ENCODE measurements at regions not wholly inside any gene's neighbourhood (a gene's known extent, or its start where the extent isn't known, plus 50 kb on each side); places are given as distances from the start of the nearest gene placed in this dataset.

DNA sequence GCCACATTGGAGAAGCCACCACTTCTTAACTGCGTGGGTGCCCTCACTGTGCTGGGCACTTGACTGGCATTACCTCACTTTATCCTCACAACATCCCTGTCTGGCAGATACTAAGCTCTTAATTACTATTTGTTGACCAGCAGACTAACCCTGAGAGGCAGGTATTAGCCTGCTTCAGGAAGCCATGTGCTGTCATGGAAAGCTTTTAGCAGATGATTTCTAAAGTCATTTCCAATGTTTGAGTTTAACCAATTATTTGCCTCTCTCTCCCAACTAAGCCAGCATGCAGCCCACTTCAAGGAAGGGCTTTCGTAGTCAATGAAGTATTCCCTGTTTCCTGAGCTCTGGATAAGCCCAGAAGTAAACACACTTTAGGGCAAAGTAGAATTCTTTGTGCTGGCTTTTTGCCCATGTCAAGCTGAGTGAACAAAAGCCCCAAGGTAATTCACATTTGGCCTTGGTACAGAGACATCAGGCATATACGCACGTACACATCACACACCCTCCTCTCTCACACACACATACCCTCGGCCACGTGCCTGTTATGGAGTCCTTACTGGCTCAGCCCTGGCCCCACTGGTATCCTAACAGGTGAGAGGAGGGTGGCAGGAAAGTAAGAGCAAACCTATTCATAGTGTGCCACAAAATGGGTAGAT lies 108.6 kb downstream of the C1D start:
- Histone ChIP-seq H3K4me3 (ENCODE audit: low read length) (no peak overlapping the region), H4K20me1 (ENCODE audit: insufficient read depth) (no peaks in the 10 kb centered on the region), H3F3A (ENCODE audit: insufficient read depth, low read length, poor library complexity, severe bottlenecking) (no peaks in the 10 kb centered on the region), H3K79me2 (replicated peaks; ENCODE audit: insufficient read depth, low read length) (no peaks in the 10 kb centered on the region), H3K9me3 (ENCODE audit: low read length) (no peaks in the 10 kb centered on the region), H3K27ac (ENCODE audit: low read length) (no peak overlapping the region), H3K9me2 (ENCODE audit: insufficient read depth, low read length) (no peaks in the 10 kb centered on the region), H3K4me2 (ENCODE audit: low read length) (no peak overlapping the region), H2AFZ (ENCODE audit: low read depth, low read length) (no peak overlapping the region), H3K9ac (ENCODE audit: low read length) (no peak overlapping the region), H3K27me3 (ENCODE audit: insufficient read depth, low read depth, low read length) (no peaks in the 10 kb centered on the region), H3K36me3 (ENCODE audit: insufficient read depth, low read length) (no peaks in the 10 kb centered on the region)
- TF ChIP-seq SMC3 (conservative IDR thresholded peaks at IDR 0.05; ENCODE audit: poor library complexity) (no peak), EZH2 (IDR thresholded peaks at IDR 0.05; ENCODE audit: borderline replicate concordance, insufficient read depth, low read length, poor library complexity, severe bottlenecking) (no peak), MXI1 (conservative IDR thresholded peaks at IDR 0.05; ENCODE audit: poor library complexity, severe bottlenecking) (no peak), CTCF (IDR thresholded peaks at IDR 0.05; ENCODE audit: poor library complexity, severe bottlenecking) (no peak), EP300 (conservative IDR thresholded peaks at IDR 0.05; ENCODE audit: poor library complexity, severe bottlenecking) (no peak), REST (IDR thresholded peaks at IDR 0.05; ENCODE audit: borderline replicate concordance) (no peak), RAD21 (conservative IDR thresholded peaks at IDR 0.05) (no peak), TAF1 (IDR thresholded peaks at IDR 0.05; ENCODE audit: low read depth) (no peak), POLR2AphosphoS5 (IDR thresholded peaks at IDR 0.05) (no peak)

GRCh38 chr2:67955748-67956603 lies 106.8 kb downstream of the C1D start:
- Histone ChIP-seq H4K20me1 (ENCODE audit: insufficient read depth) (no peaks in the 10 kb centered on the region), H3K9me2 (ENCODE audit: insufficient read depth, low read length) (no peaks in the 10 kb centered on the region), H3K79me2 (replicated peaks; ENCODE audit: insufficient read depth, low read length) (no peaks in the 10 kb centered on the region), H3K9me3 (ENCODE audit: low read length) (no peaks in the 10 kb centered on the region), H3K4me2 (ENCODE audit: low read length) (no peak overlapping the region), H3K36me3 (ENCODE audit: insufficient read depth, low read length) (no peaks in the 10 kb centered on the region), H2AFZ (ENCODE audit: low read depth, low read length) (no peak overlapping the region), H3K9ac (ENCODE audit: low read length) (no peak overlapping the region), H3K27ac (ENCODE audit: low read length) (no peak overlapping the region), H3K4me3 (ENCODE audit: low read length) (no peak overlapping the region), H3F3A (ENCODE audit: insufficient read depth, low read length, poor library complexity, severe bottlenecking) (no peaks in the 10 kb centered on the region), H3K27me3 (ENCODE audit: insufficient read depth, low read depth, low read length) (no peaks in the 10 kb centered on the region)
- TF ChIP-seq MXI1 (conservative IDR thresholded peaks at IDR 0.05; ENCODE audit: poor library complexity, severe bottlenecking) (no peak), POLR2AphosphoS5 (IDR thresholded peaks at IDR 0.05) (no peak), CTCF (IDR thresholded peaks at IDR 0.05; ENCODE audit: poor library complexity, severe bottlenecking) (no peak), TAF1 (IDR thresholded peaks at IDR 0.05; ENCODE audit: low read depth) (no peak), SMC3 (conservative IDR thresholded peaks at IDR 0.05; ENCODE audit: poor library complexity) (no peak), RAD21 (conservative IDR thresholded peaks at IDR 0.05) (no peak), EP300 (conservative IDR thresholded peaks at IDR 0.05; ENCODE audit: poor library complexity, severe bottlenecking) (no peak), EZH2 (IDR thresholded peaks at IDR 0.05; ENCODE audit: borderline replicate concordance, insufficient read depth, low read length, poor library complexity, severe bottlenecking) (no peak), REST (IDR thresholded peaks at IDR 0.05; ENCODE audit: borderline replicate concordance) (no peak)

Measured in neural cell (in vitro differentiated cells).